NCI-H446 treated with DMSO at 0.1 percent for 48 hours (cell line): ENCODE measurements at regions not wholly inside any gene's neighbourhood (a gene's known extent, or its start where the extent isn't known, plus 50 kb on each side); places are given as distances from the start of the nearest gene placed in this dataset.
A peak's percentile ranks its signal among the peaks of the same experiment; 100 is the strongest.

Experiments used
- DNase-seq: peaks from one replicate; lab custom pipeline; 2025; lab: John Stamatoyannopoulos, UW

GRCh38 chr5:124692950-124693349 lies 53.5 kb downstream of the ZNF608 start:
- DNase-seq: no peak

GRCh38 chr5:124692324-124692723 lies 54.1 kb downstream of the ZNF608 start:
- DNase-seq: peak; percentile 63

- no peak for DNase-seq
Observed at GRCh38 chr5:124689653-124690052, 56.8 kb downstream of the ZNF608 start.

- DNase-seq: no peak
Observed at GRCh38 chr5:124686239-124687004, 60.0 kb downstream of the ZNF608 start.

GRCh38 chr5:124685404-124685930 lies 61.0 kb downstream of the ZNF608 start:
- DNase-seq: no peak

- no peak for DNase-seq
Observed at GRCh38 chr5:124683917-124684555, 62.4 kb downstream of the ZNF608 start.

GRCh38 chr5:124679578-124680199 lies 66.8 kb downstream of the ZNF608 start:
- DNase-seq: no peak

- DNase-seq: no peak
Observed at GRCh38 chr5:124678922-124679519, 67.4 kb downstream of the ZNF608 start.

- peak; percentile 54 for DNase-seq
Observed at GRCh38 chr5:124678468-124678867, 68.0 kb downstream of the ZNF608 start.

GRCh38 chr5:124677374-124678351 lies 68.8 kb downstream of the ZNF608 start:
- DNase-seq: peak; percentile 97

- DNase-seq: peak; percentile 74
Observed at GRCh38 chr5:124675931-124676846, 70.2 kb downstream of the ZNF608 start.

- DNase-seq: no peak
Observed at GRCh38 chr5:124671193-124671592, 75.2 kb downstream of the ZNF608 start.

GRCh38 chr5:124670722-124671184 lies 75.7 kb downstream of the ZNF608 start:
- no peak for DNase-seq

- DNase-seq: no peak
Observed at GRCh38 chr5:124669956-124670721, 76.3 kb downstream of the ZNF608 start.

GRCh38 chr5:124669300-124669648 lies 77.2 kb downstream of the ZNF608 start:
- no peak for DNase-seq

- no peak for DNase-seq
Observed at GRCh38 chr5:124668353-124669299, 77.8 kb downstream of the ZNF608 start.

- no peak for DNase-seq
Observed at GRCh38 chr5:124665625-124666024, 80.8 kb downstream of the ZNF608 start.

GRCh38 chr5:124665035-124665434 lies 81.4 kb downstream of the ZNF608 start:
- no peak for DNase-seq
